Stomach (tissue), 8 donors: ENCODE measurements at regions not wholly inside any gene's neighbourhood (a gene's known extent, or its start where the extent isn't known, plus 50 kb on each side); places are given as distances from the start of the nearest gene placed in this dataset.

Source experiments
- DNase-seq, 2 donors: peaks; one replicate each; pipeline versions ENCODE4 v3.0.0 to v3.0.0-alpha.2; 2013 to 2019
- H3K27ac ChIP-seq, 5 donors: fragments of 200-600 bp in 4 of 5; sonication (generic) in 4 of 5; one replicate each; pipeline ENCODE4 v1.5.1; 2013 to 2019; ENCODE audit warnings: mild to moderate bottlenecking in 1 of 5, moderate library complexity in 1 of 5
- H3K27me3 ChIP-seq, 3 donors: fragments of 200-600 bp; sonication (generic); one replicate each; pipeline ENCODE4 v1.5.1; 2017 to 2019; ENCODE audit warnings: mixed run types in 1 of 3
- H3K36me3 ChIP-seq, 4 donors: fragments of 200-600 bp; sonication (generic); 1 replicate in 3 of 4; 2 replicates in 1 of 4; pipeline ENCODE4 v1.5.1; 2016 to 2019
- H3K4me1 ChIP-seq, 4 donors: fragments of 200-600 bp; sonication (generic); one replicate each; pipeline ENCODE4 v1.5.1; 2016 to 2019
- H3K4me3 ChIP-seq, 4 donors: fragments of 200-600 bp; sonication (generic) in 3 of 4; one replicate each; pipeline ENCODE4 v1.5.1; 2016 to 2019; ENCODE audit warnings: mild to moderate bottlenecking in 1 of 4
- H3K9me3 ChIP-seq, 4 donors: fragments of 200-600 bp; sonication (generic); one replicate each; pipeline ENCODE4 v1.5.1; 2016 to 2019
- EP300 ChIP-seq: sonication (generic); formaldehyde crosslinking; IDR thresholded peaks from one replicate; pipeline ENCODE4 v1.6.1; 2017; ENCODE audit warnings: antibody characterized with exemption
- POLR2A ChIP-seq, 4 donors: fragments of 450-650 bp; IDR thresholded peaks; one replicate each; pipeline ENCODE4 v1.6.1; 2016; ENCODE audit warnings: antibody characterized with exemption in 4 of 4, control low read depth in 2 of 4, mild to moderate bottlenecking in 1 of 4, moderate library complexity in 1 of 4
- POLR2AphosphoS5 ChIP-seq, 3 donors: sonication (generic); formaldehyde crosslinking; IDR thresholded peaks; one replicate each; pipeline ENCODE4 v1.6.1; 2016; ENCODE audit warnings: antibody characterized with exemption in 3 of 3
- WGBS, 5 donors: extraction: QIAGEN DNeasy Blood & Tissue Kit in 3 of 5; methylation state at CpG; one replicate each; pipeline versions ENCODE4 v1.1.5 to v1.1.7; 2013 to 2018; 5-methylcytosine and 5-hydroxymethylcytosine counted together
- intact Hi-C: fragments of 100-400 bp; cut with DNase I; formaldehyde crosslinking; loops from one replicate; pipeline ENCODE4 v1.15.1; 2023; ENCODE audit warnings: low total_unique reads
- TF ChIP-seq, protein P1 (sequence below), 7 experiments: fragments of 450-650 bp in 4 of 7; fragments of 200-600 bp in 3 of 7; sonication (generic) in 3 of 7; IDR thresholded peaks; one replicate each; pipeline ENCODE4 v1.5.1; 2016 to 2019; ENCODE audit warnings: antibody characterized with exemption in 7 of 7, control low read depth in 2 of 7, mild to moderate bottlenecking in 1 of 7
- donor health status: healthy with polysubstance abuse.
- donor health status: Bipolar disorder and iron deficiency.
- donor health status: healthy.

GRCh38 chr5:122237906-122238305, 74.1 kb upstream of the SNCAIP start:
- Histone ChIP-seq H3K4me1 (no peaks in the 10 kb centered on the region), H3K27ac (no peak overlapping the region), H3K9me3 (no peaks in the 10 kb centered on the region), H3K27me3 (no peaks in the 10 kb centered on the region), H3K36me3 (no peaks in the 10 kb centered on the region), H3K4me3 (no peak overlapping the region)
- no peak for TF ChIP-seq POLR2A (IDR thresholded peaks at IDR 0.05)
- TF ChIP-seq, protein P1, sequence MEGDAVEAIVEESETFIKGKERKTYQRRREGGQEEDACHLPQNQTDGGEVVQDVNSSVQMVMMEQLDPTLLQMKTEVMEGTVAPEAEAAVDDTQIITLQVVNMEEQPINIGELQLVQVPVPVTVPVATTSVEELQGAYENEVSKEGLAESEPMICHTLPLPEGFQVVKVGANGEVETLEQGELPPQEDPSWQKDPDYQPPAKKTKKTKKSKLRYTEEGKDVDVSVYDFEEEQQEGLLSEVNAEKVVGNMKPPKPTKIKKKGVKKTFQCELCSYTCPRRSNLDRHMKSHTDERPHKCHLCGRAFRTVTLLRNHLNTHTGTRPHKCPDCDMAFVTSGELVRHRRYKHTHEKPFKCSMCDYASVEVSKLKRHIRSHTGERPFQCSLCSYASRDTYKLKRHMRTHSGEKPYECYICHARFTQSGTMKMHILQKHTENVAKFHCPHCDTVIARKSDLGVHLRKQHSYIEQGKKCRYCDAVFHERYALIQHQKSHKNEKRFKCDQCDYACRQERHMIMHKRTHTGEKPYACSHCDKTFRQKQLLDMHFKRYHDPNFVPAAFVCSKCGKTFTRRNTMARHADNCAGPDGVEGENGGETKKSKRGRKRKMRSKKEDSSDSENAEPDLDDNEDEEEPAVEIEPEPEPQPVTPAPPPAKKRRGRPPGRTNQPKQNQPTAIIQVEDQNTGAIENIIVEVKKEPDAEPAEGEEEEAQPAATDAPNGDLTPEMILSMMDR (IDR thresholded peaks at IDR 0.05) = no peak
- no peak for TF ChIP-seq POLR2AphosphoS5 (IDR thresholded peaks at IDR 0.05)
- no peak for TF ChIP-seq EP300
- 53 to 77% (median 67%) methylated on average over 1 of the region's 1 CpG for WGBS, 5 donors
- intact Hi-C loops = no loop called here
- no peak for DNase-seq

- Histone ChIP-seq H3K27ac (no peak overlapping the region), H3K4me1 (no peaks in the 10 kb centered on the region), H3K9me3 (peaks cover 0 to 36% (median 22%) of the 10 kb centered on the region in 4 donors), H3K27me3 (no peaks in the 10 kb centered on the region), H3K4me3 (no peak overlapping the region), H3K36me3 (no peaks in the 10 kb centered on the region)
- no peak for TF ChIP-seq EP300
- TF ChIP-seq POLR2A (IDR thresholded peaks at IDR 0.05) = no peak
- TF ChIP-seq, protein P1 (IDR thresholded peaks at IDR 0.05) = no peak
- TF ChIP-seq POLR2AphosphoS5 (IDR thresholded peaks at IDR 0.05) = no peak
- 24 to 43% (median 35%) methylated on average over 3 to 4 of the region's 4 CpGs for WGBS, 5 donors
- intact Hi-C loops = no loop called here
- DNase-seq = no peak
Measured at GRCh38 chr5:122252319-122252718, 59.7 kb upstream of the SNCAIP start.

DNA sequence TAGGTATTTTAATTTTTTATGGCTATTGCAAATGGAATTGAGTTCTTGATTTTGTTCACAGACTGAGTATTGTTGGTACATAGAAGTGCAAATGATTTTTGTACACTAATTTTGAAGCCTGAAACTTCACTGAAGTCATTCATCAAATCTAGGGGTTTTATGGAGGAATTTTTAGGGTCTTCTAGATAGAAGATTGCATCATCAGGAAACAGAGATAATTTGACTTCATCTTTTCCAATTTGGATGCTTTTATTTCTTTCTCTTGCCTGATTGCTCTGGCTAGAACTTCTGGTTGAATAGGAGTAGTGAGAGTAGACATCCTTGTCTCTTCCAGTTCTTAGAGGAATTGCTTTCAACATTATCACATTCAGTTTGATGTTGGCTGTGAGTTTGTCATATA, 58.2 kb upstream of the SNCAIP start:
- Histone ChIP-seq H3K27ac (no peak overlapping the region), H3K4me3 (no peak overlapping the region), H3K4me1 (no peaks in the 10 kb centered on the region), H3K9me3 (peaks cover 0 to 45% (median 26%) of the 10 kb centered on the region in 4 donors), H3K27me3 (no peaks in the 10 kb centered on the region), H3K36me3 (no peaks in the 10 kb centered on the region)
- TF ChIP-seq, protein P1 (IDR thresholded peaks at IDR 0.05) = no peak
- TF ChIP-seq EP300 = no peak
- no peak for TF ChIP-seq POLR2A (IDR thresholded peaks at IDR 0.05)
- TF ChIP-seq POLR2AphosphoS5 (IDR thresholded peaks at IDR 0.05) = no peak
- no peak for DNase-seq
- intact Hi-C loops = no loop called here

GRCh38 chr5:122256388-122256787, 55.6 kb upstream of the SNCAIP start:
- H3K4me1 ChIP-seq = no peaks in the 10 kb centered on the region
- peaks cover 0 to 45% (median 26%) of the 10 kb centered on the region in 4 donors for H3K9me3 ChIP-seq
- H3K4me3 ChIP-seq = no peak overlapping the region
- TF ChIP-seq POLR2AphosphoS5 (IDR thresholded peaks at IDR 0.05) (no peak), EP300 (no peak), POLR2A (IDR thresholded peaks at IDR 0.05) (no peak)
- TF ChIP-seq, protein P1 (IDR thresholded peaks at IDR 0.05) = no peak
- 73 to 93% (median 84%) methylated on average over 1 of the region's 1 CpG for WGBS, 5 donors
- no peak overlapping the region for H3K27ac ChIP-seq
- no peaks in the 10 kb centered on the region for H3K27me3 ChIP-seq
- DNase-seq = no peak
- intact Hi-C loops = no loop called here
- H3K36me3 ChIP-seq = no peaks in the 10 kb centered on the region
